Natural killer cell (primary cell): ENCODE measurements at regions not wholly inside any gene's neighbourhood (a gene's known extent, or its start where the extent isn't known, plus 50 kb on each side); places are given as distances from the start of the nearest gene placed in this dataset.

Experiments
- ATAC-seq, 3 donors: fragments of 150-1000 bp in 2 of 3; fragments of 200-7000 bp in 1 of 3; cut with Tn5 transposase; 1 replicate in 1 of 3; 2 replicates in 2 of 3; pipeline ENCODE4 v1.10.0; 2021; ENCODE audit warnings: mild to moderate bottlenecking in 2 of 3, moderate library complexity in 2 of 3
- DNase-seq, 2 donors: peaks; one replicate each; pipeline versions ENCODE4 v3.0.0 to v3.0.0-alpha.2; 2013 to 2021; ENCODE audit warnings: mixed read lengths in 1 of 2
- H3K27ac ChIP-seq: one replicate; pipeline ENCODE4 v1.5.1; 2013; ENCODE audit warnings: mild to moderate bottlenecking, low read length
- H3K27me3 ChIP-seq: one replicate; pipeline ENCODE4 v1.6.1; 2013; ENCODE audit warnings: low read length; ENCODE audit not compliant: control insufficient read depth, insufficient read depth
- H3K36me3 ChIP-seq: one replicate; pipeline ENCODE4 v1.6.1; 2013; ENCODE audit warnings: low read length; ENCODE audit not compliant: control insufficient read depth, insufficient read depth
- H3K4me1 ChIP-seq: one replicate; pipeline ENCODE4 v1.6.1; 2013; ENCODE audit warnings: low read length; ENCODE audit not compliant: control insufficient read depth, insufficient read depth
- H3K4me3 ChIP-seq: one replicate; pipeline ENCODE4 v1.5.1; 2013; ENCODE audit warnings: low read length
- H3K9me3 ChIP-seq: one replicate; pipeline ENCODE4 v1.6.1; 2013; ENCODE audit warnings: low read length; ENCODE audit not compliant: control insufficient read depth, insufficient read depth
- H3K27ac Mint-ChIP-seq, 2 donors: one replicate each; pipeline ENCODE4 v1.8.0; 2022; ENCODE audit warnings: mild to moderate bottlenecking in 2 of 2, mixed read lengths in 2 of 2, moderate library complexity in 1 of 2
- H3K27me3 Mint-ChIP-seq, 2 donors: one replicate each; pipeline ENCODE4 v1.8.0; 2022; ENCODE audit warnings: low read depth in 2 of 2, mixed read lengths in 2 of 2
- H3K36me3 Mint-ChIP-seq: one replicate; pipeline ENCODE4 v1.8.0; 2022; ENCODE audit warnings: mixed read lengths
- H3K4me1 Mint-ChIP-seq, 2 donors: one replicate each; pipeline ENCODE4 v1.8.0; 2022; ENCODE audit warnings: mixed read lengths in 2 of 2
- H3K4me3 Mint-ChIP-seq: one replicate; pipeline ENCODE4 v1.8.0; 2022; ENCODE audit warnings: mild to moderate bottlenecking, moderate library complexity, mixed read lengths
- H3K9me3 Mint-ChIP-seq, 2 donors: one replicate each; pipeline ENCODE4 v1.8.0; 2022; ENCODE audit warnings: mixed read lengths in 2 of 2
- CTCF ChIP-seq: fragments of 200-600 bp; IDR thresholded peaks from one replicate; pipeline ENCODE4 v1.8.0; 2022; ENCODE audit warnings: antibody characterized with exemption
- WGBS: methylation state at CpG from one replicate; pipeline ENCODE4 v1.1.7; 2013; ENCODE audit warnings: missing lambda C conversion rate; ENCODE audit not compliant: insufficient coverage; 5-methylcytosine and 5-hydroxymethylcytosine counted together
- intact Hi-C: fragments of 100-400 bp; cut with micrococcal nuclease; formaldehyde crosslinking; loops from one replicate; pipeline ENCODE4 v1.14.2; 2022

GRCh38 chr1:106952776-106953175, 103.7 kb upstream of the PRMT6 start:
- Mint-ChIP-seq H3K27me3 (no peaks in the 10 kb centered on the region), H3K27ac (no peak overlapping the region), H3K9me3 (peaks cover 2 to 7% of the 10 kb centered on the region in 2 donors), H3K4me1 (no peaks in the 10 kb centered on the region), H3K36me3 (no peaks in the 10 kb centered on the region), H3K4me3 (no peak overlapping the region)
- 100% methylated on average over 1 of the region's 1 CpG for WGBS
- TF ChIP-seq CTCF: no peak
- no peaks in the 10 kb centered on the region for H3K36me3 ChIP-seq
- H3K4me1 ChIP-seq: no peaks in the 10 kb centered on the region
- H3K9me3 ChIP-seq: no peaks in the 10 kb centered on the region
- intact Hi-C loops: no loop called here
- no peak overlapping the region for H3K27ac ChIP-seq
- DNase-seq: no peak
- H3K4me3 ChIP-seq: no peak overlapping the region
- no peaks in the 10 kb centered on the region for H3K27me3 ChIP-seq
- no peak for ATAC-seq

GRCh38 chr1:106954661-106955229, 101.7 kb upstream of the PRMT6 start:
- DNase-seq (no peak), ATAC-seq (no peak)
- Mint-ChIP-seq H3K36me3 (no peaks in the 10 kb centered on the region), H3K27ac (no peak overlapping the region), H3K27me3 (no peaks in the 10 kb centered on the region), H3K4me3 (no peak overlapping the region), H3K4me1 (no peaks in the 10 kb centered on the region), H3K9me3 (peaks cover 2 to 7% of the 10 kb centered on the region in 2 donors)
- Histone ChIP-seq H3K27ac (no peak overlapping the region), H3K9me3 (no peaks in the 10 kb centered on the region), H3K4me1 (no peaks in the 10 kb centered on the region), H3K4me3 (no peak overlapping the region), H3K27me3 (no peaks in the 10 kb centered on the region), H3K36me3 (no peaks in the 10 kb centered on the region)
- TF ChIP-seq CTCF: no peak
- intact Hi-C loops: no loop called here

- H3K4me3 Mint-ChIP-seq: no peak overlapping the region
- no peaks in the 10 kb centered on the region for H3K4me1 ChIP-seq
- WGBS: 88% methylated on average over 1 of the region's 1 CpG
- no peaks in the 10 kb centered on the region for H3K36me3 ChIP-seq
- ATAC-seq (no peak), DNase-seq (no peak)
- H3K4me1 Mint-ChIP-seq: no peaks in the 10 kb centered on the region
- no peaks in the 10 kb centered on the region for H3K9me3 ChIP-seq
- H3K4me3 ChIP-seq: no peak overlapping the region
- H3K27ac ChIP-seq: no peak overlapping the region
- TF ChIP-seq CTCF: no peak
- H3K9me3 Mint-ChIP-seq: peaks cover 2 to 7% of the 10 kb centered on the region in 2 donors
- intact Hi-C loops: no loop called here
- H3K27ac Mint-ChIP-seq: no peak overlapping the region
- H3K36me3 Mint-ChIP-seq: no peaks in the 10 kb centered on the region
- no peaks in the 10 kb centered on the region for H3K27me3 ChIP-seq
- H3K27me3 Mint-ChIP-seq: no peaks in the 10 kb centered on the region
Measured at GRCh38 chr1:106956721-106957120, 99.8 kb upstream of the PRMT6 start.

- H3K4me1 Mint-ChIP-seq: no peaks in the 10 kb centered on the region
- 94% methylated on average over 3 of the region's 3 CpGs for WGBS
- no peaks in the 10 kb centered on the region for H3K27me3 Mint-ChIP-seq
- no peak overlapping the region for H3K4me3 Mint-ChIP-seq
- Histone ChIP-seq H3K4me3 (no peak overlapping the region), H3K4me1 (no peaks in the 10 kb centered on the region), H3K27me3 (no peaks in the 10 kb centered on the region), H3K36me3 (no peaks in the 10 kb centered on the region), H3K9me3 (no peaks in the 10 kb centered on the region), H3K27ac (no peak overlapping the region)
- intact Hi-C loops: no loop called here
- H3K36me3 Mint-ChIP-seq: no peaks in the 10 kb centered on the region
- H3K27ac Mint-ChIP-seq: no peak overlapping the region
- H3K9me3 Mint-ChIP-seq: peaks cover 2 to 4% of the 10 kb centered on the region in 2 donors
- TF ChIP-seq CTCF: no peak
- ATAC-seq: no peak
- DNase-seq: no peak
Measured at GRCh38 chr1:106957795-106958194, 98.7 kb upstream of the PRMT6 start.
